ENCODE measurements at regions not wholly inside any gene's neighbourhood (a gene's known extent, or its start where the extent isn't known, plus 50 kb on each side); places are given as distances from the start of the nearest gene placed in this dataset.

DNA sequence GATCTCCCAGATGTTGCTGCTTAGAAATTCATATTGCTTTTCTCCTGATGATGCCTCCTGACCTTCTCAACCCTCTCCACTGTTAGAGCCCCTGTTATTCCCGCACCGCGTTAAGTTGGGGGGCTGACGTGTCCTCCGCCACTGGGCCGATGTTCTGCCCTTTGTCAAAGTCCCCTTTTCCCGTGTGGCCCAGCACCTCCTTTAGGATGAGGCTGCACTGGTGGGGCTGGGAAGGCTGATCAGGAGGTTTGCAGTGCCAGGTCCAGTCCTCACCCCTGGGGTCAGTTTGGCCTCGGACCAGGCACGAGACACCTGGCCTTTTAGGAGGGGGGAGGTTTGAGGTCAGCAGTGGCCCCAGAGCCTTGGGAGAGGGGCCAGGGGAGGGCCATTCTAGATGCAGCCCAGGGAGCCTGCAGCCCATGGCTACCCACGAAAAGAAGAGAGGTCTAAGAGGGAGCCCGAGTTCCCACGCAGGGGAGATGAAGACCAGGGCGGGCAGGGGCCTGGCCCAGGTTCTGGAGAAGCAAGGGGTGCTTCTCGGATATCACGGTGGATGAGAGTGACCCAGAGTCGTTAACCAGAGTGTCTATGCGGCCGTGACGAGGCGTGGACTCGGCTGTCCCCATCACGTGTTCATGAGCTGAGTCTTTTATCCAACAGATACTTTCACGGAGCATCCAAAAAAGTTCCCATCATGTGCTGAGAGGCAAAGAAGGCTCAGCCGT is 150.4 kb downstream of the DNAJB6 start:
- ATAC-seq (no peak), DNase-seq (no peak)
- intact Hi-C loops (cut with DNase I): no loop called here
- Histone ChIP-seq H3K27me3 (ENCODE audit: insufficient read depth in 3 of 3, low read length in 2 of 3) (peaks cover 0 to 12% (median 0%) of the 10 kb centered on the region in 3 donors), H3K4me3 (no peak overlapping the region), H3K4me1 (no peaks in the 10 kb centered on the region), H3K9me3 (peaks cover 5% of the 10 kb centered on the region), H3K36me3 (ENCODE audit: insufficient read depth in 1 of 2, low read depth in 1 of 2) (no peaks in the 10 kb centered on the region), H3K27ac (no peak overlapping the region)
- 75 to 82% (median 80%) methylated on average over 23 to 24 of the region's 24 CpGs for WGBS, 3 donors
- TF ChIP-seq, protein P1, sequence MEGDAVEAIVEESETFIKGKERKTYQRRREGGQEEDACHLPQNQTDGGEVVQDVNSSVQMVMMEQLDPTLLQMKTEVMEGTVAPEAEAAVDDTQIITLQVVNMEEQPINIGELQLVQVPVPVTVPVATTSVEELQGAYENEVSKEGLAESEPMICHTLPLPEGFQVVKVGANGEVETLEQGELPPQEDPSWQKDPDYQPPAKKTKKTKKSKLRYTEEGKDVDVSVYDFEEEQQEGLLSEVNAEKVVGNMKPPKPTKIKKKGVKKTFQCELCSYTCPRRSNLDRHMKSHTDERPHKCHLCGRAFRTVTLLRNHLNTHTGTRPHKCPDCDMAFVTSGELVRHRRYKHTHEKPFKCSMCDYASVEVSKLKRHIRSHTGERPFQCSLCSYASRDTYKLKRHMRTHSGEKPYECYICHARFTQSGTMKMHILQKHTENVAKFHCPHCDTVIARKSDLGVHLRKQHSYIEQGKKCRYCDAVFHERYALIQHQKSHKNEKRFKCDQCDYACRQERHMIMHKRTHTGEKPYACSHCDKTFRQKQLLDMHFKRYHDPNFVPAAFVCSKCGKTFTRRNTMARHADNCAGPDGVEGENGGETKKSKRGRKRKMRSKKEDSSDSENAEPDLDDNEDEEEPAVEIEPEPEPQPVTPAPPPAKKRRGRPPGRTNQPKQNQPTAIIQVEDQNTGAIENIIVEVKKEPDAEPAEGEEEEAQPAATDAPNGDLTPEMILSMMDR (IDR thresholded peaks at IDR 0.05): no peak

DNA sequence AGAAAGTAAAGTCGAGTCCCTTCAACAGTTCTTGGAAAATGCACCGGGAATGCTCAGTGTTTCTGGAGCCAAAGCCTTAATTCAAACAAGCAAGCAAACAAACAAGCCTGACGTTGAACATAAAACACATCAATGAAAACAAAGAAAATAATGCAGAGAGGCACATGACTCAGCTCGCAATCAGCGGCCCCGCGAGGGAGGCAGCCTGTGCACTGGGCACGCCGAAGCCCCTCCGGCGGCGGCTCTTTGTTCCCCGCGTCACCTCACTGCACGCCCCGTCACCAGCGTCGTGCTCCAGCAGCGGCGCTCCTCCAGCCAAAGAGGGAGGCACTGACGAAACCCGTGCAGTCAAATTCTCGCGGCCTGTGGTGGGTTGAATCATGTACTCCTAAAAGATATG is 151.5 kb downstream of the DNAJB6 start:
- Histone ChIP-seq H3K27me3 (ENCODE audit: insufficient read depth in 3 of 3, low read length in 2 of 3) (peaks cover 0 to 12% (median 0%) of the 10 kb centered on the region in 3 donors), H3K4me1 (no peaks in the 10 kb centered on the region), H3K4me3 (no peak overlapping the region), H3K36me3 (ENCODE audit: insufficient read depth in 1 of 2, low read depth in 1 of 2) (no peaks in the 10 kb centered on the region), H3K9me3 (peaks cover 5% of the 10 kb centered on the region), H3K27ac (no peak overlapping the region)
- ATAC-seq: no peak
- TF ChIP-seq, protein P1 (IDR thresholded peaks at IDR 0.05): no peak
- DNase-seq: no peak
- intact Hi-C loops (cut with DNase I): no loop called here
- 84 to 87% (median 85%) methylated on average over 24 of the region's 24 CpGs for WGBS, 3 donors

DNA sequence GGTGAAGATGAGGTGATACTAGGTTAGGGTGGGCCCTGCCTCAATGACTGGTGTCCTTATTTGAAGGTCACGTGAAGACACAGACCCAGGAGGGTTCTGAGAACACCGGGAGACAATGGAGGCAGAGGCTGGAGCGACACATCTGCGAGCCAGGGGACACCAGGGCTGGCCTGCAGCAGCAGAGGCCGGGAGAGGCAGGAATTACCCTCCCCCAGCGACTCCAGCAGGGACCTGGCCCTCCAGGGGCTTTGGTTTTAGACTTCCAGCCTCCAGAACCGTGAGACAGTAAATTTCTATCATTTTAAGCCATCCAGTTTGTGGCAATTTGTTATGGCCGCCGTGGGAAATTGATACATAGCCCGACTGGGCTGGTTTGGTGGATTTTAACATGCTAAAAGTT is 152.2 kb downstream of the DNAJB6 start:
- WGBS, 3 donors: 52 to 67% (median 57%) methylated on average over 10 of the region's 10 CpGs
- Histone ChIP-seq H3K9me3 (peaks cover 5% of the 10 kb centered on the region), H3K36me3 (ENCODE audit: insufficient read depth in 1 of 2, low read depth in 1 of 2) (no peaks in the 10 kb centered on the region), H3K4me3 (no peak overlapping the region), H3K27me3 (ENCODE audit: insufficient read depth in 3 of 3, low read length in 2 of 3) (peaks cover 0 to 17% (median 0%) of the 10 kb centered on the region in 3 donors), H3K4me1 (no peaks in the 10 kb centered on the region), H3K27ac (no peak overlapping the region)
- ATAC-seq (no peak), DNase-seq (no peak)
- intact Hi-C loops (cut with DNase I): no loop called here
- TF ChIP-seq, protein P1 (IDR thresholded peaks at IDR 0.05): no peak

Data from psoas muscle (tissue), 7 donors.